Keratinocyte (primary cell): ENCODE measurements at regions not wholly inside any gene's neighbourhood (a gene's known extent, or its start where the extent isn't known, plus 50 kb on each side); places are given as distances from the start of the nearest gene placed in this dataset.

ENCODE experiments used
- DNase-seq: peaks from one replicate; pipeline ENCODE4 v3.0.0-alpha.2; 2011; ENCODE audit warnings: low read depth, missing footprints, low spot score
- FAIRE-seq: peaks from 2 replicates; lab custom pipeline; 2011; peaks lifted over from hg19 to GRCh38; lab: Jason Lieb, UNC
- H2AFZ ChIP-seq: 2 replicates; pipeline ENCODE4 v1.6.0; 2012; ENCODE audit warnings: low read length, control low read depth, inconsistent platforms; ENCODE audit not compliant: control insufficient read depth
- H3K27ac ChIP-seq: 2 replicates; pipeline ENCODE4 v1.5.1; 2011; ENCODE audit warnings: low read length; ENCODE audit not compliant: control insufficient read depth, insufficient read depth
- H3K27me3 ChIP-seq: 3 replicates; pipeline ENCODE4 v1.6.0; 2011; ENCODE audit warnings: low read length; ENCODE audit not compliant: control insufficient read depth, insufficient read depth; ENCODE audit errors: extremely low read depth
- H3K36me3 ChIP-seq, 2 experiments: 2 replicates in 1 of 2; 3 replicates in 1 of 2; pipeline ENCODE4 v1.5.1; 2011; ENCODE audit warnings: low read length in 2 of 2, mild to moderate bottlenecking in 1 of 2; ENCODE audit not compliant: control insufficient read depth in 2 of 2, insufficient read depth in 2 of 2; ENCODE audit errors: extremely low read depth in 1 of 2
- H3K4me1 ChIP-seq: 3 replicates; pipeline ENCODE4 v1.5.1; 2011; ENCODE audit warnings: low read length; ENCODE audit not compliant: control insufficient read depth, insufficient read depth; ENCODE audit errors: extremely low read depth
- H3K4me2 ChIP-seq: 3 replicates; pipeline ENCODE4 v1.6.0; 2011; ENCODE audit warnings: low read depth, low read length; ENCODE audit not compliant: control insufficient read depth, insufficient read depth; ENCODE audit errors: extremely low read depth
- H3K4me3 ChIP-seq, 3 experiments: fragments of 200-600 bp in 1 of 3; sonication (generic) in 1 of 3; 2 replicates in 2 of 3; 3 replicates in 1 of 3; pipeline ENCODE4 v1.5.1; 2011 to 2016; ENCODE audit warnings: low read length in 3 of 3, mild to moderate bottlenecking in 3 of 3, control low read depth in 2 of 3, inconsistent platforms in 1 of 3, low read depth in 1 of 3, mixed read lengths in 1 of 3, mixed run types in 1 of 3, moderate library complexity in 1 of 3; ENCODE audit not compliant: control insufficient read depth in 2 of 3, insufficient read depth in 2 of 3; ENCODE audit errors: extremely low read depth in 1 of 3
- H3K79me2 ChIP-seq: 2 replicates; pipeline ENCODE4 v1.6.0; 2012; ENCODE audit warnings: low read length; ENCODE audit not compliant: control insufficient read depth, insufficient read depth
- H3K9ac ChIP-seq: 3 replicates; pipeline ENCODE4 v1.6.0; 2011; ENCODE audit warnings: low read length; ENCODE audit not compliant: control insufficient read depth, insufficient read depth; ENCODE audit errors: extremely low read depth
- H3K9me1 ChIP-seq: 3 replicates; pipeline ENCODE4 v1.6.0; 2011; ENCODE audit warnings: low read length; ENCODE audit not compliant: control insufficient read depth, insufficient read depth; ENCODE audit errors: extremely low read depth
- H3K9me3 ChIP-seq: 2 replicates; pipeline ENCODE4 v1.5.1; 2012; ENCODE audit warnings: low read depth, low read length; ENCODE audit not compliant: control insufficient read depth
- H4K20me1 ChIP-seq: 3 replicates; pipeline ENCODE4 v1.6.0; 2011; ENCODE audit warnings: low read length; ENCODE audit not compliant: control insufficient read depth, insufficient read depth; ENCODE audit errors: extremely low read depth
- EZH2 ChIP-seq: IDR thresholded peaks from one replicate; pipeline ENCODE4 v1.6.1; 2012; ENCODE audit warnings: inconsistent platforms, mild to moderate bottlenecking, low read length, moderate library complexity
- dilution Hi-C: fragments of 300-500 bp; cut with MboI; formaldehyde crosslinking; loops from one replicate; pipeline ENCODE4 v1.7.0; 2020; ENCODE audit warnings: low sequenced_read_pairs; ENCODE audit not compliant: extremely low pct_ligation_motif_present
- TF ChIP-seq, protein P1 (sequence below), 3 experiments: IDR thresholded peaks in 1 of 3; conservative IDR thresholded peaks in 1 of 3; optimal IDR thresholded peaks in 1 of 3; 2 replicates in 2 of 3; 3 replicates in 1 of 3; pipeline versions ENCODE3 to v1.5.1; 2011; ENCODE audit warnings: low read length in 3 of 3, mild to moderate bottlenecking in 3 of 3, moderate library complexity in 2 of 3, control low read depth in 1 of 3, inconsistent platforms in 1 of 3; ENCODE audit not compliant: insufficient read depth in 2 of 3; ENCODE audit errors: extremely low read depth in 1 of 3

DNA sequence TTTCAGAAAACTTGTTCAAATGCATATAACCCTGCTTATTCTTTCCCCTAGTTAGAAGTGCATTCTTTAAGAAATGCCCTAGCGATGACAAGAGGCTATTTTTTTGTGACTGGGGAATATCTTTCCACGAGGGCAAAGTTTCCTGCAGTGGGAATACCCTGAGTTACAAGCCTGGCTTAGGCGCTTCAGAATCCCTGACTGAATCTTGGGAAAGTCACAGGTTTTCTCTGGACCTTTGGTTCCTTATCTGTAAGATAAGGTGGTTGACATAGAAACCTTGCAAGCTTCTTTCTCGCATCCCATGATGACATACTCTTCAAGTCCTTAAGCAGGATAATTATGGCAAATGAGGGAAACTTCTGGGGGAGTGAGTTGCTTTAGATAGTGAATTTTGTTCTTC lies 80.5 kb upstream of the FZD8 start:
- H3K4me1 ChIP-seq: no peaks in the 10 kb centered on the region
- no peak overlapping the region for H3K4me2 ChIP-seq
- no peaks in the 10 kb centered on the region for H3K9me1 ChIP-seq
- H4K20me1 ChIP-seq: no peaks in the 10 kb centered on the region
- no peak overlapping the region for H3K9ac ChIP-seq
- H2AFZ ChIP-seq: no peak overlapping the region
- DNase-seq: no peak
- H3K36me3 ChIP-seq: no peaks in the 10 kb centered on the region
- H3K4me3 ChIP-seq: no peak overlapping the region
- FAIRE-seq: no peak
- no peak overlapping the region for H3K27ac ChIP-seq
- no peaks in the 10 kb centered on the region for H3K27me3 ChIP-seq
- H3K9me3 ChIP-seq: no peaks in the 10 kb centered on the region
- no peaks in the 10 kb centered on the region for H3K79me2 ChIP-seq
- no peak for TF ChIP-seq EZH2
- TF ChIP-seq, protein P1, sequence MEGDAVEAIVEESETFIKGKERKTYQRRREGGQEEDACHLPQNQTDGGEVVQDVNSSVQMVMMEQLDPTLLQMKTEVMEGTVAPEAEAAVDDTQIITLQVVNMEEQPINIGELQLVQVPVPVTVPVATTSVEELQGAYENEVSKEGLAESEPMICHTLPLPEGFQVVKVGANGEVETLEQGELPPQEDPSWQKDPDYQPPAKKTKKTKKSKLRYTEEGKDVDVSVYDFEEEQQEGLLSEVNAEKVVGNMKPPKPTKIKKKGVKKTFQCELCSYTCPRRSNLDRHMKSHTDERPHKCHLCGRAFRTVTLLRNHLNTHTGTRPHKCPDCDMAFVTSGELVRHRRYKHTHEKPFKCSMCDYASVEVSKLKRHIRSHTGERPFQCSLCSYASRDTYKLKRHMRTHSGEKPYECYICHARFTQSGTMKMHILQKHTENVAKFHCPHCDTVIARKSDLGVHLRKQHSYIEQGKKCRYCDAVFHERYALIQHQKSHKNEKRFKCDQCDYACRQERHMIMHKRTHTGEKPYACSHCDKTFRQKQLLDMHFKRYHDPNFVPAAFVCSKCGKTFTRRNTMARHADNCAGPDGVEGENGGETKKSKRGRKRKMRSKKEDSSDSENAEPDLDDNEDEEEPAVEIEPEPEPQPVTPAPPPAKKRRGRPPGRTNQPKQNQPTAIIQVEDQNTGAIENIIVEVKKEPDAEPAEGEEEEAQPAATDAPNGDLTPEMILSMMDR (optimal IDR thresholded peaks at IDR 0.05 in 1 of 3, IDR thresholded peaks at IDR 0.05 in 1 of 3, conservative IDR thresholded peaks at IDR 0.05 in 1 of 3; ENCODE audit: extremely low read depth in 1 of 3, insufficient read depth in 2 of 3, low read length in 3 of 3): no peak
- dilution Hi-C loops: no loop called here

DNA sequence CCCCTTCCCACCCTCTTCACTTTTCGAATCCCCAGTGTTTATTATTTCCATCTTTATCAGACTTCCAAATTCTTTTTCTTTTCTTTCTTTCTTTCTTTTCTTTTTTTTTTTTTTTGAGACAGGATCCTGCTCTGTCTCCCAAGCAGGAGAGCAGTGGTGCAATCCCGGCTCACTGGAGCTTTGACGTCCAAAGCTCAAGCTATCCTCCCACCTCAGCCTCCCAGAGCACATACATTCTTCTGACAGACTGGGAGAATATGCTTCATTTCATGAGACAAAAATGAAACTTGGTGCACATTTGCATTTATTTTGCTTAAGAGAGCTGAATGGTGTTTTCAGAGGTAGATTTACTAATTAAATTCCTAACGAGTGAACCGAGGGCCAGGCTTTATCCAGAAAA lies 80.1 kb upstream of the FZD8 start:
- Histone ChIP-seq H4K20me1 (no peaks in the 10 kb centered on the region), H3K4me2 (no peak overlapping the region), H3K79me2 (no peaks in the 10 kb centered on the region), H3K4me3 (no peak overlapping the region), H3K9me3 (no peaks in the 10 kb centered on the region), H3K36me3 (no peaks in the 10 kb centered on the region), H3K4me1 (no peaks in the 10 kb centered on the region), H3K27me3 (no peaks in the 10 kb centered on the region), H3K27ac (no peak overlapping the region), H2AFZ (no peak overlapping the region), H3K9me1 (no peaks in the 10 kb centered on the region), H3K9ac (no peak overlapping the region)
- FAIRE-seq (no peak), DNase-seq (no peak)
- no peak for TF ChIP-seq EZH2
- TF ChIP-seq, protein P1 (optimal IDR thresholded peaks at IDR 0.05 in 1 of 3, IDR thresholded peaks at IDR 0.05 in 1 of 3, conservative IDR thresholded peaks at IDR 0.05 in 1 of 3; ENCODE audit: extremely low read depth in 1 of 3, insufficient read depth in 2 of 3, low read length in 3 of 3): no peak
- dilution Hi-C loops: no loop called here
